ENCODE measurements at regions not wholly inside any gene's neighbourhood (a gene's known extent, or its start where the extent isn't known, plus 50 kb on each side); places are given as distances from the start of the nearest gene placed in this dataset.

DNA sequence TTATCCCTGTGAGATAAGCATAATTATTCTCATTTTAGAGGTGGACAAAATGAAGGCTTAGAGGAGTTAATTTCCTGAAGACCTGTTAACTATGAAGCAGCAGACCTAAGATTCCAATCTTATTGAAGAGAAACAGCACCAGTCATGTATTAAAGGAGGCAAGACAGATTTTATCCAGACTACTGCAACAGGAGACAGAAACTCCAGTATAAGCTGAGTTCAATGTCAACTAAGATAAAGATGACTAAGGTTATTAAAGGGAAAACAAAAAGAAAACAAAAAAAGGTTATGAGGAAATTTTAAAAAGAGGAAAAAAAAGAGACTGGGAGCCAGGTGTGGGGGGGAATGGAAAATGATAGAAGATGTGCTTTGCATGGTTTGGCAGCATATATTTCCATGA is 707.7 kb upstream of the NR2F2 start:
- POLR2A ChIA-PET (ENCODE audit: partially characterized antibody) = no interaction called here
- H3K18ac ChIP-seq (ENCODE audit: extremely low read depth, low read length) = no peak overlapping the region
- H2BK12ac ChIP-seq (ENCODE audit: low read depth, low read length) = no peak overlapping the region
- H3K23ac ChIP-seq (ENCODE audit: insufficient read length) = no peak overlapping the region
- H3K4me2 ChIP-seq (ENCODE audit: insufficient read depth in 1 of 2, low read depth in 2 of 2, low read length in 2 of 2) = no peak overlapping the region
- H3K4ac ChIP-seq (replicated peaks; ENCODE audit: insufficient read length, low read depth, low read length) = no peak overlapping the region
- no peak overlapping the region for H4K8ac ChIP-seq (ENCODE audit: extremely low read depth, insufficient read depth, low read length)
- H3K79me2 ChIP-seq (ENCODE audit: control insufficient read depth in 1 of 2, insufficient read depth in 2 of 2, low read length in 2 of 2) = no peaks in the 10 kb centered on the region
- DNase-seq (ENCODE audit: low read depth in 1 of 2, low spot score in 2 of 2) = no peak
- no peak overlapping the region for H3K4me3 ChIP-seq (ENCODE audit: extremely low read depth in 1 of 4, insufficient read depth in 2 of 4, low read depth in 3 of 4, low read length in 4 of 4)
- CTCF ChIA-PET (ENCODE audit: partially characterized antibody) = no interaction called here
- H3K27ac ChIP-seq (ENCODE audit: low read depth, low read length) = no peak overlapping the region
- H3K79me1 ChIP-seq (ENCODE audit: low read depth, low read length) = no peaks in the 10 kb centered on the region
- H2BK20ac ChIP-seq (ENCODE audit: low read length) = no peak overlapping the region
- no peak overlapping the region for H3K14ac ChIP-seq (ENCODE audit: insufficient read length)
- H2BK5ac ChIP-seq (ENCODE audit: low read depth, low read length) = no peak overlapping the region
- FAIRE-seq = no peak
- H2BK120ac ChIP-seq (replicated peaks; ENCODE audit: low read depth, low read length) = no peak overlapping the region
- no peak overlapping the region for H4K91ac ChIP-seq (replicated peaks; ENCODE audit: insufficient read length, low read length)
- no peaks in the 10 kb centered on the region for H3K27me3 ChIP-seq (replicated peaks in 1 of 4; ENCODE audit: control insufficient read depth in 3 of 4, extremely low read depth in 1 of 4, insufficient read depth in 3 of 4, low read length in 3 of 4)
- H3K4me1 ChIP-seq (replicated peaks in 1 of 4; ENCODE audit: control insufficient read depth in 3 of 4, insufficient read depth in 4 of 4, low read length in 3 of 4) = peaks cover 0 to 7% (median 4%) of the 10 kb centered on the region in 4 experiments; a peak in 3 of 7 replicates
- no peak overlapping the region for H3K56ac ChIP-seq (replicated peaks; ENCODE audit: insufficient read length, low read depth, low read length)
- no peak overlapping the region for H2AFZ ChIP-seq (ENCODE audit: low read length)
- H3K9me3 ChIP-seq (ENCODE audit: insufficient read depth in 2 of 2, low read depth in 1 of 2, low read length in 1 of 2) = no peaks in the 10 kb centered on the region
- H4K5ac ChIP-seq (ENCODE audit: insufficient read length, low read depth, low read length) = no peak overlapping the region
- H2AK5ac ChIP-seq (ENCODE audit: low read depth, low read length) = no peak overlapping the region
- H3K36me3 ChIP-seq (ENCODE audit: control insufficient read depth in 2 of 4, insufficient read depth in 4 of 4, low read length in 3 of 4) = no peaks in the 10 kb centered on the region
- H3K9ac ChIP-seq (replicated peaks in 1 of 4; ENCODE audit: extremely low read depth in 1 of 4, low read depth in 3 of 4, low read length in 3 of 4) = no peak overlapping the region
- no peak overlapping the region for H2BK15ac ChIP-seq (ENCODE audit: low read length)
- H3K23me2 ChIP-seq (ENCODE audit: low read depth, low read length) = no peaks in the 10 kb centered on the region
- no peaks in the 10 kb centered on the region for H4K20me1 ChIP-seq (replicated peaks in 1 of 2; ENCODE audit: control insufficient read depth in 1 of 2, insufficient read depth in 2 of 2, low read length in 2 of 2)
- TF ChIP-seq, protein P1, sequence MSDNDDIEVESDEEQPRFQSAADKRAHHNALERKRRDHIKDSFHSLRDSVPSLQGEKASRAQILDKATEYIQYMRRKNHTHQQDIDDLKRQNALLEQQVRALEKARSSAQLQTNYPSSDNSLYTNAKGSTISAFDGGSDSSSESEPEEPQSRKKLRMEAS (IDR thresholded peaks at IDR 0.05) = no peak
- TF ChIP-seq BACH1 (IDR thresholded peaks at IDR 0.05; ENCODE audit: low read length) (no peak), CBX8 (IDR thresholded peaks at IDR 0.05; ENCODE audit: borderline replicate concordance, low read depth, low read length) (no peak), JUN (IDR thresholded peaks at IDR 0.05; ENCODE audit: low read depth, low read length) (no peak), RNF2 (IDR thresholded peaks at IDR 0.05; ENCODE audit: borderline replicate concordance, low read depth, low read length, missing control alignments, poor library complexity, severe bottlenecking) (no peak), EP300 (IDR thresholded peaks at IDR 0.05; ENCODE audit: borderline replicate concordance in 1 of 2, low read depth in 2 of 2, low read length in 2 of 2) (no peak), TBP (IDR thresholded peaks at IDR 0.05; ENCODE audit: low read depth, low read length) (no peak), MAFK (IDR thresholded peaks at IDR 0.05; ENCODE audit: low read depth, low read length) (no peak), CTBP2 (IDR thresholded peaks at IDR 0.05; ENCODE audit: borderline replicate concordance, insufficient read depth, insufficient read length, low read length) (no peak), KDM1A (IDR thresholded peaks at IDR 0.05; ENCODE audit: borderline replicate concordance, low read length) (no peak), GABPA (IDR thresholded peaks at IDR 0.05; ENCODE audit: borderline replicate concordance, insufficient read depth, low read length) (no peak), KDM4A (IDR thresholded peaks at IDR 0.05; ENCODE audit: low read depth, low read length, severe bottlenecking) (no peak), NRF1 (IDR thresholded peaks at IDR 0.05; ENCODE audit: low read depth, low read length) (no peak), HDAC2 (IDR thresholded peaks at IDR 0.05; ENCODE audit: borderline replicate concordance in 1 of 2, low read depth in 2 of 2, low read length in 2 of 2) (no peak), FOSL1 (IDR thresholded peaks at IDR 0.05; ENCODE audit: insufficient read depth, low read depth, low read length) (no peak)

All from H1 (cell line).